Smooth muscle cell (in vitro differentiated cells): ENCODE measurements at regions not wholly inside any gene's neighbourhood (a gene's known extent, or its start where the extent isn't known, plus 50 kb on each side); places are given as distances from the start of the nearest gene placed in this dataset.

ENCODE experiments used
- DNase-seq: peaks from one replicate; lab custom pipeline; 2025; ENCODE audit not compliant: unreplicated experiment; lab: John Stamatoyannopoulos, UW
- H2AFZ ChIP-seq: fragments of 200-600 bp; sonication (generic); 2 replicates; pipeline ENCODE4 v1.6.0; 2016; ENCODE audit warnings: antibody characterized with exemption, low read depth, mild to moderate bottlenecking
- H3F3A ChIP-seq: fragments of 200-600 bp; sonication (generic); 2 replicates; pipeline ENCODE4 v1.6.0; 2017; ENCODE audit warnings: antibody characterized with exemption, low read depth
- H3K27ac ChIP-seq: fragments of 200-600 bp; sonication (generic); 2 replicates; pipeline ENCODE4 v1.5.1; 2016; ENCODE audit warnings: low read depth, mild to moderate bottlenecking
- H3K27me3 ChIP-seq: fragments of 200-600 bp; sonication (generic); 2 replicates; pipeline ENCODE4 v1.6.1; 2016; ENCODE audit warnings: low read depth, mild to moderate bottlenecking
- H3K36me3 ChIP-seq: fragments of 200-600 bp; sonication (generic); 2 replicates; pipeline ENCODE4 v1.5.1; 2016; ENCODE audit warnings: low read depth
- H3K4me1 ChIP-seq: fragments of 200-600 bp; sonication (generic); 2 replicates; pipeline ENCODE4 v1.5.1; 2016; ENCODE audit warnings: low read depth
- H3K4me2 ChIP-seq: fragments of 200-600 bp; sonication (generic); 2 replicates; pipeline ENCODE4 v1.6.0; 2016; ENCODE audit warnings: mild to moderate bottlenecking
- H3K4me3 ChIP-seq: fragments of 200-600 bp; sonication (generic); 2 replicates; pipeline ENCODE4 v1.5.1; 2016; ENCODE audit warnings: mild to moderate bottlenecking
- H3K79me2 ChIP-seq: fragments of 200-600 bp; sonication (generic); 2 replicates; pipeline ENCODE4 v1.6.0; 2016; ENCODE audit warnings: low read depth, mild to moderate bottlenecking
- H3K9ac ChIP-seq: fragments of 200-600 bp; sonication (generic); 2 replicates; pipeline ENCODE4 v1.6.0; 2016; ENCODE audit warnings: low read depth
- H3K9me3 ChIP-seq: fragments of 200-600 bp; sonication (generic); replicated peaks from 2 replicates; pipeline ENCODE4 v1.5.1; 2016; ENCODE audit warnings: low read depth
- H4K20me1 ChIP-seq: fragments of 200-600 bp; sonication (generic); 2 replicates; pipeline ENCODE4 v1.6.0; 2016; ENCODE audit warnings: low read depth
- WGBS: methylation state at CpG from one replicate; pipeline ENCODE4 v1.1.7; 2016; ENCODE audit warnings: low lambda C conversion rate; 5-methylcytosine and 5-hydroxymethylcytosine counted together
- TF ChIP-seq, protein P1 (sequence below): fragments of 200-600 bp; sonication (generic); IDR thresholded peaks from 2 replicates; pipeline ENCODE4 v1.5.1; 2017; ENCODE audit warnings: borderline replicate concordance, mild to moderate bottlenecking, antibody characterized with exemption; ENCODE audit not compliant: insufficient read depth, poor library complexity, severe bottlenecking

- H3K4me3 ChIP-seq = no peak overlapping the region
- H4K20me1 ChIP-seq = no peaks in the 10 kb centered on the region
Observed at GRCh38 chr15:70463453-70463834, 299.9 kb downstream of the UACA start.

DNA sequence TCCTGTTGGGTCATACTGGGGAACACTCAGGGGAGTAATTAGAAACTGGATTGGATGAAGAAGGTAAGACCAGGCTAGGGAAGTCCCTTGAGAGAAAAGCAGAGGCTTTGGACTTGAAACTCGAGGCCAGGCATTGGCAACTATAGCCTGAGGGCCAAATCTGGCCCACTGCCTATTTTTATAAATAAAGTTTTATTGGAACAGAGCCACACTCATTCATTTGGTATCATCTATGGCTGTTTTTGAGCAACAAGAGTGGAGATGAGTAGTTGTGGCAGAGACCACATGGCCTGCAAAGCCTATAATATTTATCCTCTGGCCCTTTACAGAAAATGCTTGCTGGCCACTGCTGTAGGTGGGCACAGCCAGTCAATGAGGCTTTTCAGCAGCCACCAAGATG, 301.4 kb downstream of the UACA start:
- H3K36me3 ChIP-seq = no peaks in the 10 kb centered on the region
- no peak overlapping the region for H3K4me3 ChIP-seq
- H3K9me3 ChIP-seq = no peaks in the 10 kb centered on the region
- H3K79me2 ChIP-seq = no peaks in the 10 kb centered on the region
- H3K27me3 ChIP-seq = no peaks in the 10 kb centered on the region
- WGBS = 88% methylated on average over 1 of the region's 1 CpG
- no peak overlapping the region for H3K27ac ChIP-seq
- DNase-seq = no peak
- H3K4me1 ChIP-seq = peaks cover 4% of the 10 kb centered on the region
- no peaks in the 10 kb centered on the region for H4K20me1 ChIP-seq
- H3K9ac ChIP-seq = no peak overlapping the region
- H2AFZ ChIP-seq = no peak overlapping the region
- H3K4me2 ChIP-seq = no peak overlapping the region
- H3F3A ChIP-seq = no peaks in the 10 kb centered on the region
- TF ChIP-seq, protein P1, sequence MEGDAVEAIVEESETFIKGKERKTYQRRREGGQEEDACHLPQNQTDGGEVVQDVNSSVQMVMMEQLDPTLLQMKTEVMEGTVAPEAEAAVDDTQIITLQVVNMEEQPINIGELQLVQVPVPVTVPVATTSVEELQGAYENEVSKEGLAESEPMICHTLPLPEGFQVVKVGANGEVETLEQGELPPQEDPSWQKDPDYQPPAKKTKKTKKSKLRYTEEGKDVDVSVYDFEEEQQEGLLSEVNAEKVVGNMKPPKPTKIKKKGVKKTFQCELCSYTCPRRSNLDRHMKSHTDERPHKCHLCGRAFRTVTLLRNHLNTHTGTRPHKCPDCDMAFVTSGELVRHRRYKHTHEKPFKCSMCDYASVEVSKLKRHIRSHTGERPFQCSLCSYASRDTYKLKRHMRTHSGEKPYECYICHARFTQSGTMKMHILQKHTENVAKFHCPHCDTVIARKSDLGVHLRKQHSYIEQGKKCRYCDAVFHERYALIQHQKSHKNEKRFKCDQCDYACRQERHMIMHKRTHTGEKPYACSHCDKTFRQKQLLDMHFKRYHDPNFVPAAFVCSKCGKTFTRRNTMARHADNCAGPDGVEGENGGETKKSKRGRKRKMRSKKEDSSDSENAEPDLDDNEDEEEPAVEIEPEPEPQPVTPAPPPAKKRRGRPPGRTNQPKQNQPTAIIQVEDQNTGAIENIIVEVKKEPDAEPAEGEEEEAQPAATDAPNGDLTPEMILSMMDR = no peak

More at GRCh38 chr15:70463453-70463834, 299.9 kb downstream of the UACA start:
- WGBS = 0% methylated on average over 1 of the region's 1 CpG
- H3K36me3 ChIP-seq = no peaks in the 10 kb centered on the region
- H3K9ac ChIP-seq = no peak overlapping the region
- no peak overlapping the region for H3K27ac ChIP-seq
- H3F3A ChIP-seq = no peaks in the 10 kb centered on the region
- H3K4me2 ChIP-seq = no peak overlapping the region
- no peak for DNase-seq
- H3K27me3 ChIP-seq = no peaks in the 10 kb centered on the region
- no peaks in the 10 kb centered on the region for H3K79me2 ChIP-seq
- TF ChIP-seq, protein P1 = no peak
- H3K4me1 ChIP-seq = peaks cover 4% of the 10 kb centered on the region
- H3K9me3 ChIP-seq = no peaks in the 10 kb centered on the region
- no peak overlapping the region for H2AFZ ChIP-seq

DNA sequence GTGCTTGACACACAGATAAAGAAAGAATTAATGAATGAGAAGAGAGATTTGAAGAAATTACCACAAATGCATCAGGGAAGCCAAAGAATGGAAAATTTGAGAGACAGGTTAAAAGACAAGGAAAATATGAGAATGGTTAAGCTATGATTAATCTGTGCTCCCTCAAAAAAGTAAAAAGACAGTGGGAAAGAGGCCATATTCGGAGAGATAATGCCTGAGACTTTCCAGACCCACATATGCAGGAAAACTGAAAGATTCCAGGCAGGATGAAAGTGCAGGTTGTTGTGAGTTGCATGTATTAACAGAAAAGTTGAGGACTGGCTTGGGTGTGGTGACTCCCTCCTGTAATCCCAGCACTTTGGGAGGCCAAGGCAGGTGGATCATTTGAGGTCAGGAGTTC, 302.3 kb downstream of the UACA start:
- no peaks in the 10 kb centered on the region for H3K27me3 ChIP-seq
- H3K79me2 ChIP-seq = no peaks in the 10 kb centered on the region
- no peak for DNase-seq
- WGBS = 14% methylated on average over 1 of the region's 1 CpG
- no peaks in the 10 kb centered on the region for H3K9me3 ChIP-seq
- H3K27ac ChIP-seq = no peak overlapping the region
- no peak overlapping the region for H3K9ac ChIP-seq
- no peak overlapping the region for H3K4me2 ChIP-seq
- H4K20me1 ChIP-seq = no peaks in the 10 kb centered on the region
- H2AFZ ChIP-seq = no peak overlapping the region
- H3F3A ChIP-seq = no peaks in the 10 kb centered on the region
- peaks cover 4% of the 10 kb centered on the region for H3K4me1 ChIP-seq
- H3K4me3 ChIP-seq = no peak overlapping the region
- TF ChIP-seq, protein P1 = no peak
- H3K36me3 ChIP-seq = no peaks in the 10 kb centered on the region

- Histone ChIP-seq H3K4me2 (no peak overlapping the region), H3K9me3 (no peaks in the 10 kb centered on the region), H2AFZ (no peak overlapping the region), H3K4me1 (peaks cover 4% of the 10 kb centered on the region), H3K79me2 (no peaks in the 10 kb centered on the region), H3K27ac (no peak overlapping the region), H3F3A (no peaks in the 10 kb centered on the region), H4K20me1 (no peaks in the 10 kb centered on the region), H3K27me3 (no peaks in the 10 kb centered on the region), H3K9ac (no peak overlapping the region), H3K4me3 (no peak overlapping the region), H3K36me3 (no peaks in the 10 kb centered on the region)
- TF ChIP-seq, protein P1 = no peak
- WGBS = 99% methylated on average over 4 of the region's 4 CpGs
- DNase-seq = no peak
Observed at GRCh38 chr15:70459312-70459711, 304.0 kb downstream of the UACA start.
